Loucy (cell line): ENCODE measurements at regions not wholly inside any gene's neighbourhood (a gene's known extent, or its start where the extent isn't known, plus 50 kb on each side); places are given as distances from the start of the nearest gene placed in this dataset.

Experiments used
- H2AFZ ChIP-seq: fragments of 200-600 bp; sonication (generic); 2 replicates; pipeline ENCODE4 v1.6.0; 2016; ENCODE audit warnings: antibody characterized with exemption, mild to moderate bottlenecking, low read length, moderate library complexity
- H3F3A ChIP-seq: fragments of 200-600 bp; 2 replicates; pipeline ENCODE4 v1.6.0; 2016; ENCODE audit warnings: antibody characterized with exemption, low read depth, mild to moderate bottlenecking
- H3K27me3 ChIP-seq: fragments of 200-600 bp; sonication (generic); 2 replicates; pipeline ENCODE4 v1.6.1; 2014; ENCODE audit warnings: low read length, mild to moderate bottlenecking; ENCODE audit not compliant: insufficient read depth, poor library complexity, severe bottlenecking
- H3K36me3 ChIP-seq: fragments of 200-600 bp; sonication (generic); 2 replicates; pipeline ENCODE4 v1.6.1; 2016; ENCODE audit warnings: low read length; ENCODE audit not compliant: insufficient read depth
- H3K4me1 ChIP-seq: fragments of 200-600 bp; sonication (generic); 2 replicates; pipeline ENCODE4 v1.5.1; 2014; ENCODE audit warnings: low read length, mild to moderate bottlenecking; ENCODE audit not compliant: insufficient read depth, poor library complexity, severe bottlenecking
- H3K4me2 ChIP-seq: fragments of 200-600 bp; sonication (generic); 2 replicates; pipeline ENCODE4 v1.6.0; 2014; ENCODE audit warnings: antibody characterized with exemption, low read length, low read depth, mild to moderate bottlenecking; ENCODE audit not compliant: poor library complexity, severe bottlenecking
- H3K4me3 ChIP-seq: fragments of 200-600 bp; sonication (generic); 2 replicates; pipeline ENCODE4 v1.5.1; 2014; ENCODE audit warnings: low read length, mild to moderate bottlenecking, mixed read lengths; ENCODE audit not compliant: poor library complexity, severe bottlenecking
- H3K79me2 ChIP-seq: fragments of 200-600 bp; sonication (generic); 2 replicates; pipeline ENCODE4 v1.6.1; 2014; ENCODE audit warnings: low read length; ENCODE audit not compliant: insufficient read depth
- H3K9ac ChIP-seq: fragments of 200-600 bp; sonication (generic); 2 replicates; pipeline ENCODE4 v1.6.0; 2014; ENCODE audit warnings: mild to moderate bottlenecking, low read depth, low read length, moderate library complexity; ENCODE audit not compliant: poor library complexity, severe bottlenecking
- H3K9me2 ChIP-seq: fragments of 200-600 bp; sonication (generic); replicated peaks from 2 replicates; pipeline ENCODE4 v1.6.1; 2016; ENCODE audit warnings: low read depth, low read length, mixed read lengths
- H3K9me3 ChIP-seq: fragments of 200-600 bp; sonication (generic); 2 replicates; pipeline ENCODE4 v1.6.1; 2014; ENCODE audit warnings: mild to moderate bottlenecking, antibody characterized with exemption, low read length, low read depth; ENCODE audit not compliant: insufficient read depth
- H4K20me1 ChIP-seq: fragments of 200-600 bp; sonication (generic); 2 replicates; pipeline ENCODE4 v1.6.0; 2014; ENCODE audit warnings: antibody characterized with exemption, low read length, mild to moderate bottlenecking; ENCODE audit not compliant: insufficient read depth, poor library complexity, severe bottlenecking
- CTCF ChIP-seq: fragments of 200-600 bp; sonication (generic); conservative IDR thresholded peaks from 2 replicates; pipeline ENCODE4 v1.5.1; 2014; ENCODE audit warnings: mild to moderate bottlenecking, antibody characterized with exemption, low read length
- EZH2phosphoT487 ChIP-seq: fragments of 200-600 bp; IDR thresholded peaks from 2 replicates; pipeline ENCODE4 v1.6.1; 2018; ENCODE audit warnings: antibody characterized with exemption, mild to moderate bottlenecking, moderate library complexity, borderline replicate concordance

GRCh38 chr1:164912290-164912689 is 353.3 kb downstream of the PBX1 start:
- H3F3A ChIP-seq: no peaks in the 10 kb centered on the region
- no peaks in the 10 kb centered on the region for H3K9me3 ChIP-seq
- no peak overlapping the region for H3K4me3 ChIP-seq
- H2AFZ ChIP-seq: no peak overlapping the region
- no peak for TF ChIP-seq CTCF
- TF ChIP-seq EZH2phosphoT487: no peak
- no peak overlapping the region for H3K4me2 ChIP-seq
- H3K27me3 ChIP-seq: no peaks in the 10 kb centered on the region
- H3K36me3 ChIP-seq: no peaks in the 10 kb centered on the region
- H4K20me1 ChIP-seq: no peaks in the 10 kb centered on the region
- H3K9ac ChIP-seq: no peak overlapping the region
- H3K4me1 ChIP-seq: no peaks in the 10 kb centered on the region
- H3K9me2 ChIP-seq: no peaks in the 10 kb centered on the region
- H3K79me2 ChIP-seq: no peaks in the 10 kb centered on the region

GRCh38 chr1:164910671-164911070 is 351.7 kb downstream of the PBX1 start:
- no peak overlapping the region for H2AFZ ChIP-seq
- H3K36me3 ChIP-seq: no peaks in the 10 kb centered on the region
- H3K4me1 ChIP-seq: no peaks in the 10 kb centered on the region
- TF ChIP-seq CTCF: no peak
- no peak for TF ChIP-seq EZH2phosphoT487
- no peaks in the 10 kb centered on the region for H3K79me2 ChIP-seq
- no peak overlapping the region for H3K4me2 ChIP-seq
- no peaks in the 10 kb centered on the region for H4K20me1 ChIP-seq
- H3K9me3 ChIP-seq: no peaks in the 10 kb centered on the region
- no peaks in the 10 kb centered on the region for H3F3A ChIP-seq
- no peaks in the 10 kb centered on the region for H3K9me2 ChIP-seq
- no peak overlapping the region for H3K4me3 ChIP-seq
- H3K9ac ChIP-seq: no peak overlapping the region
- H3K27me3 ChIP-seq: no peaks in the 10 kb centered on the region

GRCh38 chr1:164907666-164908065 is 348.7 kb downstream of the PBX1 start:
- H3K9ac ChIP-seq: no peak overlapping the region

More at GRCh38 chr1:164907666-164908065, 348.7 kb downstream of the PBX1 start:
- H3F3A ChIP-seq: no peaks in the 10 kb centered on the region
- no peaks in the 10 kb centered on the region for H3K36me3 ChIP-seq
- H3K27me3 ChIP-seq: no peaks in the 10 kb centered on the region
- H3K4me1 ChIP-seq: no peaks in the 10 kb centered on the region
- H3K4me2 ChIP-seq: no peak overlapping the region
- no peaks in the 10 kb centered on the region for H3K9me2 ChIP-seq
- H3K9me3 ChIP-seq: no peaks in the 10 kb centered on the region
- H2AFZ ChIP-seq: no peak overlapping the region
- H3K79me2 ChIP-seq: no peaks in the 10 kb centered on the region
- no peak for TF ChIP-seq EZH2phosphoT487
- TF ChIP-seq CTCF: no peak
- H3K4me3 ChIP-seq: no peak overlapping the region
- H4K20me1 ChIP-seq: no peaks in the 10 kb centered on the region
